Spleen (tissue), 7 donors: ENCODE measurements at regions not wholly inside any gene's neighbourhood (a gene's known extent, or its start where the extent isn't known, plus 50 kb on each side); places are given as distances from the start of the nearest gene placed in this dataset.

Source experiments
- CTCF ChIP-seq, 11 experiments: fragments of 200-600 bp in 7 of 11; fragments of 450-650 bp in 4 of 11; sonication (generic) in 4 of 11; IDR thresholded peaks in 8 of 11; conservative IDR thresholded peaks in 3 of 11; 1 replicate in 7 of 11; 2 replicates in 4 of 11; pipeline versions ENCODE4 v1.4.0 to v1.8.0; 2016 to 2021; ENCODE audit warnings: antibody characterized with exemption in 11 of 11, inconsistent platforms in 4 of 11, mild to moderate bottlenecking in 1 of 11
- POLR2A ChIP-seq, 3 donors: fragments of 450-650 bp; IDR thresholded peaks; one replicate each; pipeline ENCODE4 v1.5.1; 2017; ENCODE audit warnings: antibody characterized with exemption in 3 of 3, mild to moderate bottlenecking in 1 of 3
- donor health status: DM: no; HTN: no; CAD: no; lungs with moderate emphysema.
- donor health status: DM: no; HTN: no; CAD: no.
- donor health status: DM: no; HTN: no; CAD: no.

- TF ChIP-seq POLR2A (IDR thresholded peaks at IDR 0.05) (no peak), CTCF (IDR thresholded peaks at IDR 0.05 in 8 of 11, conservative IDR thresholded peaks at IDR 0.05 in 3 of 11) (no peak)
These were observed 422.4 kb downstream of the DSEL start for GRCh38 chr18:67094123-67094522.
